Cerebellar cortex (tissue), 1 donor: ENCODE measurements at regions not wholly inside any gene's neighbourhood (a gene's known extent, or its start where the extent isn't known, plus 50 kb on each side); places are given as distances from the start of the nearest gene placed in this dataset.
"Not testable (repeated sequence)": the region's sequence is repeated elsewhere in the genome, so short reads cannot be mapped to it uniquely, and the experiment has no call there.

ENCODE experiments used
- DNase-seq: peaks from one replicate; pipeline ENCODE4 v3.0.0-alpha.2; 2015; ENCODE audit warnings: low spot score

- no peak for DNase-seq
Observed at GRCh38 chr5:97937846-97938245, 754.8 kb upstream of the RIOK2 start.

DNA sequence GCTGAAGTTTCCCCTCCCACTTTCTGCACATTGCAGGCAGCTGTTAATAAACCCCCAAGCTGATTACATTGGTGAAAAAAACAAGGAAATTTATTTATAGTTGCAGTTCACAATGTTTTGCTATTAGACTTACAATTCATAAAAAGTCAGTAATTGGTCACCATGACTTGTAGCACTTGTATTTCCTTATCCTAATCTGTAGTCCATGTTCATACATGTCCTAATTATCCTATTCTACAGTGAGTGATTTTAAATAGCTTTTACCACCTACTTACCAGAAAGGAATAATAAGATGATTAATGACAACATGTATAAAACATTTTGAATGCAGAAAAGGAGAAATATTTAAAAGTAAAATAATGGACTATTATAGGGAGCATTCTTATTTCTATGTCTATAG lies 760.0 kb upstream of the RIOK2 start:
- DNase-seq, result no peak

GRCh38 chr5:97951139-97951538 lies 768.1 kb upstream of the RIOK2 start:
- DNase-seq, result no peak

GRCh38 chr5:97955450-97955849 lies 772.4 kb upstream of the RIOK2 start:
- no peak for DNase-seq

GRCh38 chr5:97967292-97967691 lies 784.2 kb upstream of the RIOK2 start:
- peak; percentile 32 for DNase-seq

DNA sequence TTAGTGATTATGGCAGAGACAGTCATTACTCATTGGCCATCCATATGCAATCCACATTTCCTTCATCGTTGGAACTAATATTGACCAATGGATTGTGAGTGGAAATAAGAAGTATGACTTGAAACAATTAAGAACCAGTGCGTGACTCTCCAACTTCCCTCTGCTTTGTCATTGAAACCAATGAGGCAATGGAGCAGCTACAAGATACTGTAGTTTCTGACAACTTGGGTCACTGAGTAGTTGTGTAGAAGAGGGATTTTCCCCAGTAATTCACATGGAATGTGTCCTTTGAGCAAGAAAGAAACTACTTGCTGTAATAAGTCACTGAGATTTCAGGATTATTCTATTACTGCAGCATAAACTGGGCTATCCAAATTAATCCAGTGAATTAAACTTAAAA lies 785.3 kb upstream of the RIOK2 start:
- DNase-seq, result no peak

DNA sequence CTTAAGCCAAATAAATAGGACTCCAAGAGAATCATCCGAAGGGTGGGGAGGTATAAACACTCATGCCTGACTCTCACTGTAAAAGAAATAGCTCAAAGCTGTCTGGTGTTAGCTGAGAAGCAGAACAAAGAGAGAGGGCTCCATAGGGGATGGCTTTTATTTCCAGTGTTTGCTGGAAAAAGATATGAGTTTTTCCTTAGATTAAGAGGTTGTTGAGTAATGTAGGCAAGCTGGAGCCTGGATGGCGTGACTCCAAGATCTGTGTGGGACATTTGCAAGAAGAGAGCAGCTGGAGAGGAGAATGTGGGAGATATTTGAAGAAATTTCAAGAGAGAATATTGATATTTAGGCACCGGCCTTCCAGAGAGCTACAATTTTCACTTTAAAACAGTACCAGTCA lies 793.7 kb upstream of the RGMB start:
- DNase-seq, result no peak

GRCh38 chr5:97980291-97980690 lies 793.2 kb upstream of the RGMB start:
- no peak for DNase-seq

- no peak for DNase-seq
Observed at GRCh38 chr5:97986069-97986468, 787.4 kb upstream of the RGMB start.

DNA sequence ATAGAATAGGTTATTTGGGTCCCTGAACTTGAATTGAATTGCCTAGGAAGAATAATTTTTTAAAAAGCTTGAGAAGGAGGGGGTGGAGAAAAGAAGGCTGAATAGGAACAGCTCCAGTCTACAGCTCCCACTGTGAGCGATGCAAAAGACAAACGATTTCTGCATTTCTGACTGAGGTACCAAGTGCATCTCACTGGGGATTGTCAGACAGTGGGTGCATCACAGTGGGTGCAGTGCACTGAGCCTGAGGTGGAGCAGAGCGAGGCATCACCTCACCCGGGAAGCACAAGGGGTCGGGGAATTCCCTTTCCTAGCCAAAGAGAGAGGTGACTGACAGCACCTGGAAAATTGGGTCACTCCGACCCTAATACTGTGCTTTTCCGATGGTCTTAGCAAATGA lies 782.2 kb upstream of the RGMB start:
- DNase-seq, result no peak

DNA sequence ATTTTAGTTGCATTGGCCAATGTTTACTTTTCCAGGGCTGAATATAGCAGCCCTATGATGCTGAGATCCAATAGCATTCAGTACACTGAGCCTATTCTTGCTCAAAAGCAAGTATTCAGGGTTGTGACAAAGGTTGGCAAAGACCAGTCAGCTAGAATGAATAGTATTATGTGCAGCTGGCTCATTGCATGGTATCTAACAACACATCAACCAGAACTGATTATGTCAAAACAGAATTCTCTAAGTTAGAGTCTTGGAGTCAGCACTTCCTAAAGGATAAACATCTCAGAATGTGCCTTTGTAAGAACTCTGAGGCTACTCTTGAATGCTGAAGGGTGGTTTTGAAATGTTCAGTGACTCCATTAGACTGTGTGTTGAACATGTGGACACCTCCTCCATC lies 774.5 kb upstream of the RGMB start:
- peak; percentile 3 for DNase-seq

- no peak for DNase-seq
Observed at GRCh38 chr5:98004463-98004862, 769.0 kb upstream of the RGMB start.

DNA sequence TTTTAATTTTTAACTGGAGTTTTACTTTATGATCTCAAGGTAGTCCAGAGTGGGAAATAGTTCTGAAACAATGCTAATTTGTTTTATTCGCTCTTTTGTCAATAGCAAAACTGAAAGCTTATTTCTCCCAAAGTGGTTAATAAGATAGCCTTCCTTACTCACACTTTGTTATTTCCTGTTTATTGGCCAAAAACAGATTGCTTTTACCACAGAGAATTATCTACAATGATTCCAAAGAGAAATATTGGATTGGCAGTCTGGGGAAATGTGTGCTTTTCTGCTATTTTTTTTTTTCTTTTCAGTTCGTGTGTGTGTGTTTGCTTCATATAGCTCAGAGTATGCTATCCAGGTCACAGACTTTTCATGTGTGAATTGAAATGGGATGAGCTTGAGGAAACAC lies 756.7 kb upstream of the RGMB start:
- no peak for DNase-seq

GRCh38 chr5:98030273-98030672 lies 743.2 kb upstream of the RGMB start:
- not testable (repeated sequence) for DNase-seq

GRCh38 chr5:98031036-98031435 lies 742.4 kb upstream of the RGMB start:
- not testable (repeated sequence) for DNase-seq

GRCh38 chr5:98031496-98031895 lies 742.0 kb upstream of the RGMB start:
- no peak for DNase-seq

GRCh38 chr5:98031926-98032325 lies 741.5 kb upstream of the RGMB start:
- no peak for DNase-seq

GRCh38 chr5:98041661-98042060 lies 731.8 kb upstream of the RGMB start:
- DNase-seq, result no peak

- DNase-seq, result no peak
Observed at GRCh38 chr5:98042521-98042920, 730.9 kb upstream of the RGMB start.

GRCh38 chr5:98042961-98043360 lies 730.5 kb upstream of the RGMB start:
- DNase-seq, result no peak

DNA sequence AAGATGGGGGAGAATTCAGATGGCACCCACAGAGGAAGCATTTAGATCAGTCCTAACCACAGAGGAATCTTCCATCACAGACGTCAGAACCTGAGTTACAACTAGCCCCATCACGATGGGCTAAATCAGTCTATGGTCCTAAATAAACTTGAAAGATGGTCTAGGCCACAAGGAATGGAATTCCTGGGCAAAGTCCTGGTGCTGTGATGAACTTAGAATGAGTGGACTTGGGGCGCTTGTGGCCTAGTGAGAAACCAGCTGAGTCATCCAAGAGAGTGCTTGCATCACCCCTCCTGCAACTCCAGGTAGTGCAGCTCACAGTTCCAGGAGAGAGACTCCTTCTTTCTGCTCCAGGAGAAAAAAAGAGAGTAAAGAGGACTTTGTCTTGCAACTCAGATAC lies 722.9 kb upstream of the RGMB start:
- DNase-seq, result no peak

- no peak for DNase-seq
Observed at GRCh38 chr5:98053170-98053569, 720.3 kb upstream of the RGMB start.

- no peak for DNase-seq
Observed at GRCh38 chr5:98060148-98060547, 713.3 kb upstream of the RGMB start.

DNA sequence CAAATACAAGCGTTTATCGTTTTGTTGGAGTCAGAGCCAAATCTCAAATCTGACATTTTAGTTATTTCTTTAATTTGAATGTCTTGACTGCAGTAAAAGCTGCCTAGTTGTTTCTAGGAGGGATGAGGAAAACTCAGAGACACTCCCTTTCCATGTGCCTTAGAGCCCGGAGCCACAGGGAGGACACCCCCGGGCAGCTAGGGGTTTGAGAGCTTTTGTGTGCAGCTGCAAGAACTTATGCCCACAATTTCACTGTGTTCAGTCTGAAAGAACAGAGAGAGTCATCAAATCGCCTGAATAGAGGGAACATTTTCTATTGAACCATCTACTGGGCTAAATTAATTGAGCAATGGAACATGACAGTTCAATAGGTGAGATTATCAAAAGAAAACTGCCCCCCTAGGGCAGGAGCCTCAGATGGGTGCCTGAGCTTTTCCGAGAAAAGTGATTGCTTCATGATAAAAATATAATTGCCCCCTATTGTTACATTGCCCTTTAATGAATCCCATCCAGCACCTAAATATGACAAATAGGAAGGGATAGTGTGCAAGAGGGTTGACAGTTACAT lies 709.3 kb upstream of the RGMB start:
- DNase-seq, result no peak
